HAP-1 (cell line): ENCODE measurements at regions not wholly inside any gene's neighbourhood (a gene's known extent, or its start where the extent isn't known, plus 50 kb on each side); places are given as distances from the start of the nearest gene placed in this dataset.

ENCODE experiments used
- DNase-seq, 2 experiments: peaks; one replicate each; pipeline ENCODE4 v3.0.0-alpha.2; 2016 to 2020; ENCODE audit warnings: low spot score in 2 of 2
- H3K27me3 ChIP-seq: fragments of 250-450 bp; sonication (Bioruptor Pico); 2 replicates; pipeline ENCODE4 v1.5.1; 2020; ENCODE audit warnings: low read depth, mild to moderate bottlenecking, moderate library complexity
- H3K36me3 ChIP-seq: fragments of 250-450 bp; sonication (Bioruptor Pico); replicated peaks from 2 replicates; pipeline ENCODE4 v1.5.1; 2020; ENCODE audit warnings: mild to moderate bottlenecking
- H3K4me1 ChIP-seq: fragments of 250-450 bp; sonication (Bioruptor Pico); 2 replicates; pipeline ENCODE4 v1.5.1; 2020; ENCODE audit warnings: mild to moderate bottlenecking
- H3K4me3 ChIP-seq: fragments of 250-450 bp; sonication (Bioruptor Pico); 2 replicates; pipeline ENCODE4 v1.5.1; 2020; ENCODE audit warnings: mild to moderate bottlenecking, moderate library complexity
- H3K9me3 ChIP-seq: fragments of 250-450 bp; sonication (Bioruptor Pico); 2 replicates; pipeline ENCODE4 v1.5.1; 2020; ENCODE audit warnings: mild to moderate bottlenecking, moderate library complexity
- in situ Hi-C: fragments of 300-500 bp; cut with MboI; formaldehyde crosslinking; loops from 3 replicates; pipeline ENCODE4 v1.14.3; 2020; ENCODE audit warnings: low sequenced_read_pairs, inconsistent platforms, mixed read lengths

DNA sequence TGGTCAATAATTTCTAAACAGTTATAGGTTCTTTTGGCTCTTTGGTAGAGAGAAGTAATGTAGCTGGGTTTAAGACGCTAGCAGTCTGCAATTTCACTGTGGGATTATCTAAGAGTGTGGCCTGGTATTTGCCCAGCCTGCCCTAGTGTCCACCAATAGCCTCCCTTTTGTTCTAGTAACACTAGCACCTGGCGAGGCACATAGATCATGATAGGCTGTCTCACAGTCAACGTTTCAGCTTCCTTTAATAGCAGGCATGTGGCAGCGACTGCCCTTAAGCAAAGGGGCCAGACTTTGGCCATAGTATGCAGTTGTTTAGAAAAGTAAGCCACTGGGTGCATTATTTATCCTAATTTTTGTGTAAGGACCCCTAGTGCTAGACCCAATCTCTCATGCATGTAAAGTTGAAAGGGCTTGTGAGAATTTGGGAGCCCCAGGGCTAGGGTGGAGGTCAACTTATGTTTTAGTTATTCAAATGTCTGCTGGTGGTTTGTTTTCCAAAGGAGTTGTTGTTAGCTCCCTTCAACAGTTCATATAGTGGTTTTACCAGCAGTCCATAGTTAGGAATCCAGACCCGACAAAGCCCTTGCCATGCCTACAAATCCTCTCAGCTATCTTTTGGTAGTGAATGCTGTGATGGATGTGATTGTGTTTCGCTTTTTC is 274.3 kb downstream of the HTR1A start:
- Histone ChIP-seq H3K27me3 (no peaks in the 10 kb centered on the region), H3K36me3 (no peaks in the 10 kb centered on the region), H3K4me1 (no peaks in the 10 kb centered on the region), H3K9me3 (no peaks in the 10 kb centered on the region), H3K4me3 (no peak overlapping the region)
- no peak for DNase-seq
- in situ Hi-C loops = no loop called here

DNA sequence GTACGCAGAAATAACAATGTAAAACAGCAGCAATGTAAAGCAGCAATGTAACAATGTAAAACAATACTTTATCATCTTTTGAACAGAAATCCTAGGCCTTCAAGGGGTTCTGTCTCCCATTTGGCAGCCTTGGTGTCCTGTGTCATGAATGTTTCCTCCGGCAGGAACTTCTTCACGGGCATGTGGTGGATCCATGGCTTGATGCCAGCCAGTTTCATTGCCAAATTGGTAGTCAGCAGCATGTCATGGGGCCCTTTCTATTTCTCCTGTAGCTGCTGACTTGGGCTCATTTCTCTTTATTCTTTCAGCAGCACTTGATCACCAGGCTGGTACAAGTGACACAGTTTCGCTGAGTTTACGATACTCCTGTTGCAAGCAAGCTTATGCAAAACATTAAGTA is 275.3 kb downstream of the HTR1A start:
- Histone ChIP-seq H3K27me3 (no peaks in the 10 kb centered on the region), H3K9me3 (no peaks in the 10 kb centered on the region), H3K36me3 (no peaks in the 10 kb centered on the region), H3K4me3 (no peak overlapping the region), H3K4me1 (no peaks in the 10 kb centered on the region)
- no peak for DNase-seq
- in situ Hi-C loops = no loop called here

DNA sequence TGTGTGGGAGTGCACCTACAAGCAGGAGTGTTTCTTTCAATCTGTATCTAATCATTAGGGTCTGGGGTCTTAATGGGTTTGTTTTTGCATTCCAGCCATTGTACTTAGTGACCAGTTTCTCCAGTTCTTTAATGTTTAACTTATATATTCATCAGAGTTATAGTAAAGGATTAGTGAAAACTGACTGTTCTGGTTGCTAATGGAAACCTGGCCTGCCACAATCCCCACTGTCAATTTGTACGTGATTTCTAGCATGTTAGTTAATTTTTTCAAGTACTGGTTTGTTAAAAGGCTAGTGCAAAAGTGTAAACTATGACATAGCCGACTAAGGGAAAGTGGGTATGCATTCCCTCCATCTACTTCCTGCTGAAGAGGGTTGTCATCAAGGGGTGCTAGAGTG is 276.1 kb downstream of the HTR1A start:
- Histone ChIP-seq H3K4me3 (no peak overlapping the region), H3K36me3 (no peaks in the 10 kb centered on the region), H3K4me1 (no peaks in the 10 kb centered on the region), H3K27me3 (no peaks in the 10 kb centered on the region), H3K9me3 (no peaks in the 10 kb centered on the region)
- DNase-seq = no peak
- in situ Hi-C loops = no loop called here

DNA sequence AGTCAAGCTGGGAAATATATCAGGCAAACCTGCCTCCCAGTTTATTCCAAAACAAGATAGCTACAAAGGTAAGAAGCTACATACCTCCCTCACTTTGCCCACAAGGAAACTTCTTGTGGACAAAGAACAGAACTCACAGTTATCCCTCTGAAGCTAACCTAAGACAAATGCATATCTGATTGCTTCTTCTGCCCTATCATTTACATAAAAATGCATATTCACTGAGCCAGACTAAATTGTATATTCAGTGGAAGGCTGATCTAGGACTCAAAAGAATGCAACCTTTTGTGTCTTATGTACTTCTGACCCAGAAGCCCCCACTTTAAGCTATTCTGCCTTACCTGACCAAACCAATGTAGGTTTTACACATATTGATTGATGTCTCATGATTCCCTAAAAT is 276.8 kb downstream of the HTR1A start:
- H3K9me3 ChIP-seq = no peaks in the 10 kb centered on the region
- DNase-seq = no peak
- no peaks in the 10 kb centered on the region for H3K4me1 ChIP-seq
- H3K27me3 ChIP-seq = no peaks in the 10 kb centered on the region
- no peak overlapping the region for H3K4me3 ChIP-seq
- H3K36me3 ChIP-seq = no peaks in the 10 kb centered on the region
- in situ Hi-C loops = no loop called here

DNA sequence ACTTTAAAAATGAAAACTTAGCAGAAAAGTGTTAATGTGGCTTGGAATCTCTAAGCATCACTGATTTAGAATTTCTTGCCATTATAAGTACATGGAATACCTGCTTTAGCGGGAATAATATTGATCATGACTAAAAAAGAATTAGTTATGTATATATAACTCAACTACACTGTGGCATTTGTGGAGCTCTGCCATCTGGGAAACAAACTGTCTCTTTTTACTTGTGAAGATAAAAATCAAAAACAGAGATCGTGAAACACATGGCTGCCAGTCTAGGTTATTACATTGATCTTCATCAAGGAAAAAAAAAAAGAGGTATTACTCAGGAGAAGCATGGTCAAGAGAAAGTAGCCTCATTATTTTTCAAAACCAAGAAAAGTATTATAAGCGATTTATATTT is 287.4 kb downstream of the HTR1A start:
- in situ Hi-C loops = no loop called here
- Histone ChIP-seq H3K9me3 (no peaks in the 10 kb centered on the region), H3K4me1 (no peaks in the 10 kb centered on the region), H3K4me3 (no peak overlapping the region), H3K36me3 (no peaks in the 10 kb centered on the region), H3K27me3 (no peaks in the 10 kb centered on the region)
- no peak for DNase-seq

DNA sequence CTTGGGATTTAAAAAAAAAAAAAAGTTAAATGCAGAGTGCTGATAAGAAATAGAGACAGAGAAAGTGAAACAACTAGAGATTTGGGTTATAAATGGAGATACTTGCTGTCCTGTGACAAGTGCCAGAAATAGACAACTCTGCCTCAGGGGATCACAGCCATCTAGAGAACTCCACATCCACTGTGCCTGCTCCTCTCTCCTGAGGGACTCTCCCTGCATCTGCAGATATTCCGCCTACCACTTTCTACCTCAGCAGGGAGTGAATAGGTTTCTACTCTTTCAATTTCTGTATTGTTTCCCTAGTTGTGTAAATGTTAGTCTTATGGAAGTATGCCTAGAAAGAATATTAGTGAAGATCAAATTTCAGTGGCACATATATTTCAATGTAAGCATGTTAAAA is 307.2 kb downstream of the HTR1A start:
- Histone ChIP-seq H3K9me3 (no peaks in the 10 kb centered on the region), H3K36me3 (no peaks in the 10 kb centered on the region), H3K4me3 (no peak overlapping the region), H3K4me1 (no peaks in the 10 kb centered on the region), H3K27me3 (no peaks in the 10 kb centered on the region)
- in situ Hi-C loops = no loop called here
- no peak for DNase-seq

DNA sequence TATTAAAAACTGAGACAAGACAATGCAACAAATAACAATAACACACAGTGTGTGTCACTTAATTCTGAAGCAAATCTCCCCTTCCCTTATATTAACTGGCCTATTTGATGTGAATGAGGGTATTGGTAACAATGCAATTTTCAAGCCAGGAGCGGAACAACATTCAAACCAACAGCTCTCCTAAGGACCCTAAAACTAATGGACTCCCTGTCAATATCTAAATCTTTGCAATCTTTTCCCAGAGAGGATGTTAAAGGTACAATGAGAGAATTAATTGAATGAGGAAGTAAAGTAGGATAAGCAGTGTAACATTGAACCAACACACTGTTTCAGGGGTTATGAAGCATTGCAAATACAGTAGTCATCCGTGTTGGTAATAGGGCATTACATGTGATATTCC is 311.7 kb downstream of the HTR1A start:
- in situ Hi-C loops = no loop called here
- no peak for DNase-seq
- no peaks in the 10 kb centered on the region for H3K9me3 ChIP-seq
- H3K4me1 ChIP-seq = no peaks in the 10 kb centered on the region
- H3K4me3 ChIP-seq = no peak overlapping the region
- no peaks in the 10 kb centered on the region for H3K27me3 ChIP-seq
- no peaks in the 10 kb centered on the region for H3K36me3 ChIP-seq

DNA sequence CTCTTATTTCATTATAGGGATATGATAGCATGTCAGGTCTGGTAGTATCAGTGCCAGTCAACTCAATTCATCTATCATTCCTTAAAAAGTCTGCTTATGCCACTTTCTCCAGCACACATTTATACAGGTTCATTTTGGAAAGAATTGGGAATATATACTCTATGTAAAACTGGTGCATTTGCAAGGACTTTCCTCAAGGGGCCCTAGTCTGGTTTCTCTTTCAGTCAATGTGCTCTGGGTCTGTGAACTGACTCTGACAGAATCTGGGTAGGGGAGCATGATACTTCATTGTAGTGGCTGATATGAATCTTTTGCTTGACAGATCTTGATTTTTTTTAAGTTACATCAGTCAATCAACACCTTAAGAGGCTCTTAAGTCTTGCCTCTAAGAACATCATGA is 313.9 kb downstream of the HTR1A start:
- in situ Hi-C loops = no loop called here
- DNase-seq = no peak
- Histone ChIP-seq H3K27me3 (no peaks in the 10 kb centered on the region), H3K9me3 (no peaks in the 10 kb centered on the region), H3K4me3 (no peak overlapping the region), H3K36me3 (no peaks in the 10 kb centered on the region), H3K4me1 (no peaks in the 10 kb centered on the region)

DNA sequence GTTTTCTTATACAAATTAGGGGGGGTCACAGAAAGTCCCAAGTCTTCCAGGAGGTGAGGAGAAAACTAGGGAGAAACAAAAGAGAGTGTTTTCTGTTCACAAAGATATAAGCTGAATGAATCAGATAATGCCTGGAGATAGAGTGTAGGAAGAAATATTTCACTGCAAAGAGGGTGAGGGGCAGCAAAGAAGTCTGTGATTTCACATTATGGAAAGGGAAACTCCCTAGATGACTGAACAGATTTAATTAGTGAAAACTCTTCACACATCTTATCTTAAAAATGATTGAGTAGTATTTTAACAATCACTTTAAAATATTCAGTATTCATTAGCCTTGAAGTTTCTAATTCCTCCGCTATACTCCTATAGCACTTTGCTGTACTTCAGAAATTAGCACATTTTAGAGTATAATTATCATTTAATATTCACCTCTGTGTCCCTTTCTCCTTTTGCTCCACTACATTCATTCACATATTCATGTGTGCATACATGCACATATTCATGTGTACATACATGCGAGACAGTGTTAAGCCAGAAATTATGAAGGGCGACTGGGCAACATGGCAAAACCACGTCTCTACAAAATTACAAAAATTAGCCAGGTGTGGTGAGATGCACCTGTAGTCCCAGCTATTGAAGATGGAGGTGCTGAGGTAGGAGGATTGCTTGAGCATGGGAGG is 332.2 kb downstream of the HTR1A start:
- Histone ChIP-seq H3K36me3 (no peaks in the 10 kb centered on the region), H3K9me3 (no peaks in the 10 kb centered on the region), H3K4me1 (no peaks in the 10 kb centered on the region), H3K27me3 (no peaks in the 10 kb centered on the region), H3K4me3 (no peak overlapping the region)
- in situ Hi-C loops = no loop called here
- no peak for DNase-seq

DNA sequence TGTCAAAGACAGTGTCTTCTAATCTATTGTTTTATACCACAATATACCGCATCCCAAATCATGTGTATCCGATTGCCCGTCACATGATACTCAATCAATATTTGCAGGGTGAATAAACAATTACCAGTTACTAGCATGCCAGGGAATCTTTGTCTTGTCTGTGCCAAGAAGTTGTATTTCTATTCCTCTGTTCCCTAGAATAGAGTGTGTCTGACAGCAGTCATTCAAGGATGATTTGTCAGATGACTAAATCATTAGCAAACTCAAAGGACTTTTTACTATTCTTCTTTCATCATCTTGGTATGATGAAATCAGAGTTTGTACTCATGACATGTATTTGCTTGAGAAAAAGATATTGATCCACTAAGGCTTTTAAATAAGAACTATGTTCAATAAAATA is 348.8 kb downstream of the HTR1A start:
- Histone ChIP-seq H3K36me3 (no peaks in the 10 kb centered on the region), H3K27me3 (no peaks in the 10 kb centered on the region), H3K4me1 (no peaks in the 10 kb centered on the region), H3K9me3 (no peaks in the 10 kb centered on the region), H3K4me3 (no peak overlapping the region)
- in situ Hi-C loops = no loop called here
- no peak for DNase-seq

DNA sequence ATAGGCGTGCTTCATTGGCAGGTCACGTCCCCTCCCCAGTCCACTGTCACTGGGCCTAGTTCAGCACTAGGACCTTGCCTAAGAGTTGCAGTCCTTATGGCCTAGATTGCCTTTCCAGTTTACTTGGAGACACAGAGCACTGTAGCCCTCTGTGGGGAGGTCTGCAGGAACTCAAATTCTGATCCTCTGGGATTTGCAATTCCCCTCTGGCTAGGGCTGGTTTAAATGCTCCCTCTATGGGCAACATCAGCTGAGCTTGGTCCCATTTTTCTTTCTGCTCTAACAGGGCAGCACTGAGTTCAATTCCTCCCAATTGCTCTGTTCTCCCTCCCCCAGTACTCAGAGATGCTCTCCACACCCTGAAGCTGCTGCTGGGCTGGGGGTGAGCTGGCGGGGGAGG is 358.2 kb downstream of the HTR1A start:
- no peak for DNase-seq
- Histone ChIP-seq H3K9me3 (no peaks in the 10 kb centered on the region), H3K27me3 (no peaks in the 10 kb centered on the region), H3K36me3 (no peaks in the 10 kb centered on the region), H3K4me3 (no peak overlapping the region), H3K4me1 (no peaks in the 10 kb centered on the region)
- in situ Hi-C loops = no loop called here

DNA sequence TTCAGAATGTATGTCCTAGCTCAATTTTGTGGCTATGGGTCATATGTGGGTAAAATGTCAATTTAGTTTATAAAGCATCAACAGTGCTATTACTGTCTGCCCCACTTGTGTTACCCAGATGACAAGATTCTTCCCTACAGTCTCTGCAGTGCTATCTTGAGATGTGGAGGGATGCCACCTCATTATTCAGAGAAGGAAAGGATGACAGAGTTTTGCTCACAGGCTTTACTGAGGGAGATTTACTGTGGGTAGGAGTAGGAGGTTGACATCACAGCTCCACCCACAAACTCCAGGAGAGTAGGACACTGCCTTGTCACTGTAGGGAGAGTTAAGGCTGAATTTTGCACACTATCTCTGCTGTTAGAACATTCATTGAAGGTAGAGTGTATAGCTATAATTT is 359.3 kb downstream of the HTR1A start:
- no peak overlapping the region for H3K4me3 ChIP-seq

DNA sequence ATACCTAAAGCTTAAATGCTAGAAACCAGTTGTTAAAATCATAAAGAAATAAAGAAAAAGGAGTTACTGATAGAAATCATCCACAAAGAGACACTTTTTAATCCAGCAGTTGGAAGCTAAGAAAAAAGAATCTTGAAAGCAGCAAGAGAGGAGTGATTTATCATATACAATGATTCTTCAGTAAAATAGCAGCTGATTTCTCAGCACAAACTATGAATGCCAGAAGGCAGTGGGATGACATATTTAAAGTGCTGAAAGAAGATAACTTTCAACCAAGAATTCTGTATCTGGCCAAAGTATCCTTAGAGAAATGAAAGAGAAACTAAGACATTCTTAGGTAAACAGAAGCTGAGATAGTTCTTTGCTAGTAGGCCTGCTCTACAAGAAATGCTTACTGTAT is 366.0 kb downstream of the HTR1A start:
- no peak for DNase-seq
- in situ Hi-C loops = no loop called here
- H3K36me3 ChIP-seq = no peaks in the 10 kb centered on the region
- H3K4me1 ChIP-seq = no peaks in the 10 kb centered on the region
- no peaks in the 10 kb centered on the region for H3K27me3 ChIP-seq
- H3K9me3 ChIP-seq = no peaks in the 10 kb centered on the region
- H3K4me3 ChIP-seq = no peak overlapping the region

More for the DNA sequence above, 359.3 kb downstream of the HTR1A start:
- no peak for DNase-seq
- in situ Hi-C loops = no loop called here
- Histone ChIP-seq H3K27me3 (no peaks in the 10 kb centered on the region), H3K4me1 (no peaks in the 10 kb centered on the region), H3K9me3 (no peaks in the 10 kb centered on the region), H3K36me3 (no peaks in the 10 kb centered on the region)

DNA sequence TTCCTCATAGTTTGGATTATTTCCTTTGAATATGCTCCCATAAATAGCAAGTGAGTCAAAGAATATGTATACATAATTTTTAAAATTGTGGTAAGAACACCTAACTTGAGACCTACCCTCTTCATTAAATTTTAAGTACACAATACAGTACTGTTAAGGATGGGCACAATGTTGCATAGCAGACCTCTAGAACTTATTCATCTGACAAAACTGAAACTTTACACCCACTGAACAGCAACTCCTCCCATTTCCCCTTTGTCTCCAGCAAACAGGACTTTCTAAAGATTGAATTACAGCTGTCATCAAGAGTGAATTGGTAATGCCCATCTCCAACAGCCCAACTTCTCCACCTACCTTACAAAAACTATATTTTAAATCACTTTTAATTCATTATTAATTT is 388.9 kb downstream of the HTR1A start:
- Histone ChIP-seq H3K4me3 (no peak overlapping the region), H3K27me3 (no peaks in the 10 kb centered on the region), H3K9me3 (no peaks in the 10 kb centered on the region), H3K4me1 (no peaks in the 10 kb centered on the region), H3K36me3 (no peaks in the 10 kb centered on the region)
- DNase-seq = no peak
- in situ Hi-C loops = no loop called here

DNA sequence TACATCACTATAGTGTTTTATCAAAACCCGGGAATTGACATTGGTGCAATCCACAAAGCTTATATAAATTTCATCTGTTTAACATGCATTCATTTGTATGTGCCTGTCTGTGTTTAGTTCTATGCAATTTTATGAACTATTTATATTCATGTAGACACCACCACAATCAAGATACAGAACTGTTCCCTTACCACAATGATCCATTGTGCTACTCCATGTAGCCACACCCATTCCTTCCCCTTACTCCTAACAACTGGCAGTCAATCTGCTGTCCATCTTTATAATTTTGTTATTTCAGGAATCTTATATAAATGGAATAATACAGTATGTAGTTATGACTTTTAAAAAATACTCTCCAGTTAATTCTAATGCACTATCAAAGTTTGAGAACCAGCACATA is 389.5 kb downstream of the HTR1A start:
- in situ Hi-C loops = no loop called here
- Histone ChIP-seq H3K36me3 (no peaks in the 10 kb centered on the region), H3K27me3 (no peaks in the 10 kb centered on the region), H3K4me3 (no peak overlapping the region), H3K4me1 (no peaks in the 10 kb centered on the region), H3K9me3 (no peaks in the 10 kb centered on the region)
- DNase-seq = no peak
